ENCODE measurements at regions not wholly inside any gene's neighbourhood (a gene's known extent, or its start where the extent isn't known, plus 50 kb on each side); places are given as distances from the start of the nearest gene placed in this dataset.

GRCh38 chr10:125238682-125239081, 78.3 kb upstream of the CTBP2 start:
- TF ChIP-seq SIN3A (IDR thresholded peaks at IDR 0.05; ENCODE audit: low read depth) (no peak), CTCF (IDR thresholded peaks at IDR 0.05 in 2 of 3, conservative IDR thresholded peaks at IDR 0.05 in 1 of 3; ENCODE audit: borderline replicate concordance in 1 of 3, insufficient read depth in 1 of 3, low read depth in 2 of 3, low read length in 2 of 3) (peak in 2 of 3 experiments; percentile 29 to 56; a peak in 3 of 6 replicates), REST (IDR thresholded peaks at IDR 0.05; ENCODE audit: low read depth) (no peak), ZNF274 (IDR thresholded peaks at IDR 0.05; ENCODE audit: low read depth, low read length) (no peak), SP1 (IDR thresholded peaks at IDR 0.05; ENCODE audit: low read depth) (no peak), TCF7L2 (IDR thresholded peaks at IDR 0.05; ENCODE audit: borderline replicate concordance, extremely low read depth, insufficient read depth, insufficient read length) (no peak), RAD21 (IDR thresholded peaks at IDR 0.05; ENCODE audit: low read depth) (peak; percentile 28; the same call in 1 of the 2 replicates), ATF3 (IDR thresholded peaks at IDR 0.05) (no peak)

Data from HCT116 (cell line).